Panc1 (cell line): ENCODE measurements at regions not wholly inside any gene's neighbourhood (a gene's known extent, or its start where the extent isn't known, plus 50 kb on each side); places are given as distances from the start of the nearest gene placed in this dataset.

Source experiments
- ATAC-seq: fragments of 200-7000 bp; cut with Tn5 transposase; 2 replicates; pipeline ENCODE4 v1.9.1; 2020; ENCODE audit warnings: mild to moderate bottlenecking, moderate library complexity
- BruUV-seq: library from RNA; stranded (reverse); fragments of 400-500 nt; replicated peaks from 2 replicates; lab custom pipeline; 2021; lab: Mats Ljungman, UMichigan
- CTCF ChIA-PET: fragments of 300-600 bp; sonication (Branson Sonifier 250); formaldehyde crosslinking; loops from one replicate; lab custom pipeline; 2022; ENCODE audit warnings: antibody characterized with exemption; lab: Charles Lee
- POLR2A ChIA-PET: fragments of 300-600 bp; sonication (Branson Sonifier 250); formaldehyde crosslinking; loops from one replicate; lab custom pipeline; 2022; ENCODE audit warnings: antibody characterized with exemption; lab: Charles Lee
- DNase-seq: peaks from one replicate; pipeline ENCODE4 v3.0.0-alpha.2; 2010; ENCODE audit warnings: low read depth, low spot score
- H3K27ac ChIP-seq: 2 replicates; pipeline ENCODE4 v1.5.1; 2011; ENCODE audit warnings: mild to moderate bottlenecking, low read length, inconsistent platforms
- H3K27me3 ChIP-seq: fragments of 200-500 bp; sonication (Bioruptor generic); 2 replicates; pipeline ENCODE4 v1.6.0; 2014; ENCODE audit warnings: low read length, inconsistent platforms; ENCODE audit not compliant: control insufficient read depth, insufficient read depth
- H3K36me3 ChIP-seq: fragments of 200-500 bp; sonication (Bioruptor generic); 2 replicates; pipeline ENCODE4 v1.5.1; 2014; ENCODE audit warnings: inconsistent platforms, mild to moderate bottlenecking, low read length, moderate library complexity; ENCODE audit not compliant: control insufficient read depth, insufficient read depth
- H3K4me1 ChIP-seq: 2 replicates; pipeline ENCODE4 v1.5.1; 2011; ENCODE audit warnings: inconsistent platforms, mild to moderate bottlenecking, low read length, moderate library complexity; ENCODE audit not compliant: control insufficient read depth, insufficient read depth
- H3K4me3 ChIP-seq, 2 experiments: 2 replicates each; pipeline ENCODE4 v1.5.1; 2011 to 2012; ENCODE audit warnings: low read depth in 2 of 2, low read length in 2 of 2, mild to moderate bottlenecking in 2 of 2, inconsistent platforms in 1 of 2, moderate library complexity in 1 of 2
- H3K9me3 ChIP-seq: fragments of 200-500 bp; sonication (Bioruptor generic); 2 replicates; pipeline ENCODE4 v1.5.1; 2014; ENCODE audit warnings: low read depth, mild to moderate bottlenecking, inconsistent platforms, low read length, moderate library complexity; ENCODE audit not compliant: control insufficient read depth, insufficient read depth
- POLR2AphosphoS5 ChIP-seq: IDR thresholded peaks from 2 replicates; pipeline ENCODE4 v1.6.1; 2012; ENCODE audit warnings: mild to moderate bottlenecking, low read depth, low read length, moderate library complexity
- SIN3A ChIP-seq: IDR thresholded peaks from 2 replicates; pipeline ENCODE4 v1.6.1; 2012; ENCODE audit warnings: low read depth, mild to moderate bottlenecking, low read length, moderate library complexity, borderline replicate concordance; ENCODE audit not compliant: insufficient read depth
- TCF7L2 ChIP-seq: IDR thresholded peaks from 2 replicates; pipeline ENCODE4 v1.6.1; 2011; ENCODE audit warnings: mild to moderate bottlenecking, low read depth, low read length, inconsistent platforms
- in situ Hi-C: cut with HindIII; loops from 2 replicates; pipeline ENCODE4 v1.10.0; 2016; ENCODE audit warnings: low sequenced_read_pairs, low pct_unique_long_range_greater_than_20kb
- intact Hi-C: fragments of 100-400 bp; cut with micrococcal nuclease; formaldehyde crosslinking; loops from one replicate; pipeline ENCODE4 v1.10.0; 2022; ENCODE audit not compliant: unreplicated experiment
- TF ChIP-seq, protein P1 (sequence below): fragments of 450-650 bp; IDR thresholded peaks from 2 replicates; pipeline ENCODE4 v1.5.1; 2017; ENCODE audit warnings: mild to moderate bottlenecking
- TF ChIP-seq, protein P2 (sequence below), 2 experiments: IDR thresholded peaks; 2 replicates each; pipeline ENCODE4 v1.6.1; 2011 to 2012; ENCODE audit warnings: low read depth in 2 of 2, control low read depth in 1 of 2, low read length in 1 of 2, mild to moderate bottlenecking in 1 of 2, moderate library complexity in 1 of 2; ENCODE audit not compliant: insufficient read depth in 1 of 2

DNA sequence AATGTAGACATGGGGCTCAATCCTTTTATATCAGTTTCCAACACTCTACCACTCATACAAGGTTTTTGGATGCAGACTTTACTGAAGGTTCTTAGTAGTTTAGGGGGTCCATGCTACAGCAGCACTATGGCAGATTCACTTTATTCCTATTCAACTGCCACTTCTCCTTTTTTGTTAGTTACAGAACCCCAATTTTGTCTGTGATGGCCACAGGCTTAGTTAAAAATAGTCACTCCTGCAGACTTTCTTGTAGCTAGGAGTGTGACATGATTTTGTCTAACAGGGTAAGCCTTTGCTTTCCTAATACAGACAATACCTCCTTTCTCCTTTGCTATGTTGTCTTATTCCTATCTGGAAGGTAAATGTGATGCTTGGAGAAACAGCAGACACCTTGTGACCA, 90.0 kb upstream of the SLC24A3 start:
- no TSS peak for BruUV-seq
- intact Hi-C loops (no loop called here), in situ Hi-C loops (no loop called here)
- Histone ChIP-seq H3K4me1 (no peaks in the 10 kb centered on the region), H3K27me3 (no peaks in the 10 kb centered on the region), H3K4me3 (no peak overlapping the region), H3K9me3 (no peaks in the 10 kb centered on the region), H3K27ac (no peak overlapping the region), H3K36me3 (no peaks in the 10 kb centered on the region)
- DNase-seq (no peak), ATAC-seq (no peak)
- TF ChIP-seq, protein P1, sequence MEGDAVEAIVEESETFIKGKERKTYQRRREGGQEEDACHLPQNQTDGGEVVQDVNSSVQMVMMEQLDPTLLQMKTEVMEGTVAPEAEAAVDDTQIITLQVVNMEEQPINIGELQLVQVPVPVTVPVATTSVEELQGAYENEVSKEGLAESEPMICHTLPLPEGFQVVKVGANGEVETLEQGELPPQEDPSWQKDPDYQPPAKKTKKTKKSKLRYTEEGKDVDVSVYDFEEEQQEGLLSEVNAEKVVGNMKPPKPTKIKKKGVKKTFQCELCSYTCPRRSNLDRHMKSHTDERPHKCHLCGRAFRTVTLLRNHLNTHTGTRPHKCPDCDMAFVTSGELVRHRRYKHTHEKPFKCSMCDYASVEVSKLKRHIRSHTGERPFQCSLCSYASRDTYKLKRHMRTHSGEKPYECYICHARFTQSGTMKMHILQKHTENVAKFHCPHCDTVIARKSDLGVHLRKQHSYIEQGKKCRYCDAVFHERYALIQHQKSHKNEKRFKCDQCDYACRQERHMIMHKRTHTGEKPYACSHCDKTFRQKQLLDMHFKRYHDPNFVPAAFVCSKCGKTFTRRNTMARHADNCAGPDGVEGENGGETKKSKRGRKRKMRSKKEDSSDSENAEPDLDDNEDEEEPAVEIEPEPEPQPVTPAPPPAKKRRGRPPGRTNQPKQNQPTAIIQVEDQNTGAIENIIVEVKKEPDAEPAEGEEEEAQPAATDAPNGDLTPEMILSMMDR, result no peak
- TF ChIP-seq POLR2AphosphoS5 (no peak), SIN3A (no peak), TCF7L2 (no peak)
- TF ChIP-seq, protein P2, sequence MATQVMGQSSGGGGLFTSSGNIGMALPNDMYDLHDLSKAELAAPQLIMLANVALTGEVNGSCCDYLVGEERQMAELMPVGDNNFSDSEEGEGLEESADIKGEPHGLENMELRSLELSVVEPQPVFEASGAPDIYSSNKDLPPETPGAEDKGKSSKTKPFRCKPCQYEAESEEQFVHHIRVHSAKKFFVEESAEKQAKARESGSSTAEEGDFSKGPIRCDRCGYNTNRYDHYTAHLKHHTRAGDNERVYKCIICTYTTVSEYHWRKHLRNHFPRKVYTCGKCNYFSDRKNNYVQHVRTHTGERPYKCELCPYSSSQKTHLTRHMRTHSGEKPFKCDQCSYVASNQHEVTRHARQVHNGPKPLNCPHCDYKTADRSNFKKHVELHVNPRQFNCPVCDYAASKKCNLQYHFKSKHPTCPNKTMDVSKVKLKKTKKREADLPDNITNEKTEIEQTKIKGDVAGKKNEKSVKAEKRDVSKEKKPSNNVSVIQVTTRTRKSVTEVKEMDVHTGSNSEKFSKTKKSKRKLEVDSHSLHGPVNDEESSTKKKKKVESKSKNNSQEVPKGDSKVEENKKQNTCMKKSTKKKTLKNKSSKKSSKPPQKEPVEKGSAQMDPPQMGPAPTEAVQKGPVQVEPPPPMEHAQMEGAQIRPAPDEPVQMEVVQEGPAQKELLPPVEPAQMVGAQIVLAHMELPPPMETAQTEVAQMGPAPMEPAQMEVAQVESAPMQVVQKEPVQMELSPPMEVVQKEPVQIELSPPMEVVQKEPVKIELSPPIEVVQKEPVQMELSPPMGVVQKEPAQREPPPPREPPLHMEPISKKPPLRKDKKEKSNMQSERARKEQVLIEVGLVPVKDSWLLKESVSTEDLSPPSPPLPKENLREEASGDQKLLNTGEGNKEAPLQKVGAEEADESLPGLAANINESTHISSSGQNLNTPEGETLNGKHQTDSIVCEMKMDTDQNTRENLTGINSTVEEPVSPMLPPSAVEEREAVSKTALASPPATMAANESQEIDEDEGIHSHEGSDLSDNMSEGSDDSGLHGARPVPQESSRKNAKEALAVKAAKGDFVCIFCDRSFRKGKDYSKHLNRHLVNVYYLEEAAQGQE (IDR thresholded peaks at IDR 0.05; ENCODE audit: insufficient read depth in 1 of 2, low read depth in 2 of 2, low read length in 1 of 2), result no peak
- ChIA-PET CTCF (no interaction called here), POLR2A (no interaction called here)

DNA sequence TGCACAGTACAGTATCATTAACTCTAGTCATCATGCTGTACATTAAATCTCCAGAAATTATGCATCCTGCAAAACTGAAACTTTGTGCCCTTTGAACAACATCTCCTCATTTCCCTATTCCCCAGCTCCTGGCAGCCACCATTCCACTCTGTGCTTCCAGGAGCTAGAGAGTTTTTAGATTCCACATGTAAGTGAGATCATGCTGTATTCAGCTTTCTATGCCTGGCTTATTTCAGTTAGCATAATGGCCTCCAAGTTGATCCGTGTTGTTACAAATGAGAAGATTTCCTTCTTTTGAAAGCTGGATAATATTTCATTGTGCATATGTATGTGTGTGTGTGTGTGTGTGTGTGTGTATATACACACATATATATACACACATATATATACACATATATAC, 86.9 kb upstream of the SLC24A3 start:
- Histone ChIP-seq H3K27me3 (no peaks in the 10 kb centered on the region), H3K27ac (no peak overlapping the region), H3K4me1 (no peaks in the 10 kb centered on the region), H3K9me3 (no peaks in the 10 kb centered on the region), H3K36me3 (no peaks in the 10 kb centered on the region), H3K4me3 (no peak overlapping the region)
- no TSS peak for BruUV-seq
- intact Hi-C loops, result no loop called here
- DNase-seq, result no peak
- in situ Hi-C loops, result no loop called here
- no peak for ATAC-seq
- ChIA-PET POLR2A (no interaction called here), CTCF (no interaction called here)
- TF ChIP-seq POLR2AphosphoS5 (no peak), SIN3A (no peak), TCF7L2 (no peak)
- TF ChIP-seq, protein P1, result no peak
- TF ChIP-seq, protein P2 (IDR thresholded peaks at IDR 0.05; ENCODE audit: insufficient read depth in 1 of 2, low read depth in 2 of 2, low read length in 1 of 2), result no peak
